SK-N-SH (cell line): ENCODE measurements at regions not wholly inside any gene's neighbourhood (a gene's known extent, or its start where the extent isn't known, plus 50 kb on each side); places are given as distances from the start of the nearest gene placed in this dataset.

ENCODE experiments used
- TAF1 ChIP-seq: IDR thresholded peaks from 2 replicates; pipeline ENCODE4 v1.6.1; 2012; ENCODE audit warnings: low read depth, mild to moderate bottlenecking, low read length, moderate library complexity, borderline replicate concordance
- TF ChIP-seq, protein P1 (sequence below): fragments of 200-600 bp; sonication (generic); IDR thresholded peaks from 2 replicates; pipeline ENCODE4 v1.6.1; 2017; ENCODE audit warnings: antibody characterized with exemption, mild to moderate bottlenecking, moderate library complexity

DNA sequence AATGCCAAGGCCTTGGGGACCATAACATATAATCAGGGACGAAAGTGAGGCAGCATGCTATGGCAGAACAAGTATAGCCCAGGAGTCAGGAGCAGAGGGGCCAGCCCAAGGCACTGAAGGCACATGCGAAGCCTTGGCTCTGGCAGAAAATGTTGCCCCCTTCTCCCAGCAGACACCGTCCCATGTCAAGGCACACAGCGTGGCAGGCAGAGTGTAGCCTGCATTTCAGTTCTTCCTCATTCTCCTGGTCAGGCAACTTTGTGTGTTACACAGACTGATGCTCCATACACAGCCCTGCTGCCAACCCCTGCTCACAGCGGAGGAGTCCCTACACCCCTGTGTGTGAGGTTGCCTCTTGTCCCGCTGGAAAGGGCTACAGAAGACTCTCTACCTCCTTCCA lies 480.8 kb downstream of the BCL11A start:
- TF ChIP-seq, protein P1, sequence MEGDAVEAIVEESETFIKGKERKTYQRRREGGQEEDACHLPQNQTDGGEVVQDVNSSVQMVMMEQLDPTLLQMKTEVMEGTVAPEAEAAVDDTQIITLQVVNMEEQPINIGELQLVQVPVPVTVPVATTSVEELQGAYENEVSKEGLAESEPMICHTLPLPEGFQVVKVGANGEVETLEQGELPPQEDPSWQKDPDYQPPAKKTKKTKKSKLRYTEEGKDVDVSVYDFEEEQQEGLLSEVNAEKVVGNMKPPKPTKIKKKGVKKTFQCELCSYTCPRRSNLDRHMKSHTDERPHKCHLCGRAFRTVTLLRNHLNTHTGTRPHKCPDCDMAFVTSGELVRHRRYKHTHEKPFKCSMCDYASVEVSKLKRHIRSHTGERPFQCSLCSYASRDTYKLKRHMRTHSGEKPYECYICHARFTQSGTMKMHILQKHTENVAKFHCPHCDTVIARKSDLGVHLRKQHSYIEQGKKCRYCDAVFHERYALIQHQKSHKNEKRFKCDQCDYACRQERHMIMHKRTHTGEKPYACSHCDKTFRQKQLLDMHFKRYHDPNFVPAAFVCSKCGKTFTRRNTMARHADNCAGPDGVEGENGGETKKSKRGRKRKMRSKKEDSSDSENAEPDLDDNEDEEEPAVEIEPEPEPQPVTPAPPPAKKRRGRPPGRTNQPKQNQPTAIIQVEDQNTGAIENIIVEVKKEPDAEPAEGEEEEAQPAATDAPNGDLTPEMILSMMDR: no peak
- TF ChIP-seq TAF1: no peak
